Fibroblast of the aortic adventitia (primary cell): ENCODE measurements at regions not wholly inside any gene's neighbourhood (a gene's known extent, or its start where the extent isn't known, plus 50 kb on each side); places are given as distances from the start of the nearest gene placed in this dataset.
A peak's percentile ranks its signal among the peaks of the same experiment; 100 is the strongest.

Experiments
- DNase-seq: peaks from one replicate; pipeline ENCODE4 v3.0.0-alpha.2; 2010; ENCODE audit warnings: low read depth
- H3K4me3 ChIP-seq: 2 replicates; pipeline ENCODE4 v1.5.1; 2011; ENCODE audit warnings: low read depth, mild to moderate bottlenecking, control low read depth, low read length, moderate library complexity
- TF ChIP-seq, protein P1 (sequence below): IDR thresholded peaks from 2 replicates; pipeline ENCODE4 v1.5.1; 2011; ENCODE audit warnings: mild to moderate bottlenecking, low read length, control low read depth, inconsistent platforms; ENCODE audit not compliant: insufficient read depth

- TF ChIP-seq, protein P1, sequence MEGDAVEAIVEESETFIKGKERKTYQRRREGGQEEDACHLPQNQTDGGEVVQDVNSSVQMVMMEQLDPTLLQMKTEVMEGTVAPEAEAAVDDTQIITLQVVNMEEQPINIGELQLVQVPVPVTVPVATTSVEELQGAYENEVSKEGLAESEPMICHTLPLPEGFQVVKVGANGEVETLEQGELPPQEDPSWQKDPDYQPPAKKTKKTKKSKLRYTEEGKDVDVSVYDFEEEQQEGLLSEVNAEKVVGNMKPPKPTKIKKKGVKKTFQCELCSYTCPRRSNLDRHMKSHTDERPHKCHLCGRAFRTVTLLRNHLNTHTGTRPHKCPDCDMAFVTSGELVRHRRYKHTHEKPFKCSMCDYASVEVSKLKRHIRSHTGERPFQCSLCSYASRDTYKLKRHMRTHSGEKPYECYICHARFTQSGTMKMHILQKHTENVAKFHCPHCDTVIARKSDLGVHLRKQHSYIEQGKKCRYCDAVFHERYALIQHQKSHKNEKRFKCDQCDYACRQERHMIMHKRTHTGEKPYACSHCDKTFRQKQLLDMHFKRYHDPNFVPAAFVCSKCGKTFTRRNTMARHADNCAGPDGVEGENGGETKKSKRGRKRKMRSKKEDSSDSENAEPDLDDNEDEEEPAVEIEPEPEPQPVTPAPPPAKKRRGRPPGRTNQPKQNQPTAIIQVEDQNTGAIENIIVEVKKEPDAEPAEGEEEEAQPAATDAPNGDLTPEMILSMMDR: no peak
- no peak for DNase-seq
- H3K4me3 ChIP-seq: no peak overlapping the region
These were observed 217.0 kb upstream of the CASK start for GRCh38 chrX:42140320-42140719.

- H3K4me3 ChIP-seq: no peak overlapping the region
- TF ChIP-seq, protein P1: no peak
- DNase-seq: no peak
These were observed 212.4 kb upstream of the CASK start for GRCh38 chrX:42135583-42136228.

DNA sequence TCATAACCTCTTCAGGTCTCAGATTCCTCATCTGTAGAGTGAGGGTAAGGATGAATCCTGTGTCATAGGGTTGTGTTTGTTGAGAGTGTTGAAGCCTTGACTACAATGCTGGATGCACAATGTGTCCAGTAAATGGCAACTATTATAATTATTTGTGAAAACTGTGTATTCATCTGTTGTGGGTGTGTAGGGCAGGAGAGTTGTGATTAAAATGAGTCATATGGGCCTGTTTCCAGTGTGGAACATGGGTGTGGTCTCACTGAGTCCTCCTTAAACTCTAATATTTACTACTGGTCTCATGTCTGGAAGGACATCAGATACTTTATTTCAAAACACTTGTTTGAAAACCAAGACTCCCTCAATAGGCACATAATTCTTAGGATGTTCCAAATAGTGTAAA is 208.5 kb upstream of the CASK start:
- H3K4me3 ChIP-seq: no peak overlapping the region
- TF ChIP-seq, protein P1: no peak
- DNase-seq: peak; percentile 33

- no peak overlapping the region for H3K4me3 ChIP-seq
- TF ChIP-seq, protein P1: no peak
- DNase-seq: no peak
These were observed 205.9 kb upstream of the CASK start for GRCh38 chrX:42129022-42129940.

DNA sequence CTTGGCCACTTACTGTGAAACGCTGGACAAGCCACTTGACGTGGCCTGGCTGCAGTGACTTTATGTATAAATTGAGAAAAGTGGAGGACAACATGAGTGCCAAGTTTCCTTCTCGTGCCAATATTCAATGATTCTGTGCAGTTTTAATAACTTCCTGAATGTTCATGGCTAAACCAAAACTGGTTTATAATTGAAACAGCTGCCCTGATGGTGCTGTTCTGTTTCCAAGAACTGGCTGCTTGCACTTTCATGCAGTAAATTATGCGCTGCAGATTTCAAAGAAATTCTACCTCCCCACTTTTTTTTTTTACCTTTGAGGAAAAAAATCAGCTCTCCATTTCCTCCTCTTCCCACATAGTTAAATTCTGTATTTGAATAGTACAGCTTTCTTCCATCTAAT is 205.2 kb upstream of the CASK start:
- H3K4me3 ChIP-seq: no peak overlapping the region
- no peak for DNase-seq
- TF ChIP-seq, protein P1: no peak

DNA sequence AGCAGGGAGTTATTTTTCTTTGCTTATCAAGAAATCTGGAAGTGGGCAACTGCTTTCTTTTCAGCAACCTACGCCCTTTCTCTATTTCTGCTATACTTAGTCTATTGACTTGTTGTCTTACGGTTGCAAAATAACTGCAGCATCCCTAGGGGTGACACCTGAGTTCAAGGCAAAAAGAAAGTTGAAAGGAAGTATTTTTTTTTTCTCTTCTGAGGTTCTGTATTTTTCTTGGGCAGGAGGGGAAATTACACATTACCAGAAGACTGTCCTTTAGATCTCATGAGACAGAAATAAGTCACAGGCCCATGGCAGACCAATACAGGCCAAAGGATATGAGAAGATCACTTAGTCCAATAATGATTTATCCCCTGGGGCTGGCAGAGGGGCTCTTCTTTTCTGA is 204.7 kb upstream of the CASK start:
- TF ChIP-seq, protein P1: no peak
- H3K4me3 ChIP-seq: no peak overlapping the region
- DNase-seq: no peak
